Gastroesophageal sphincter (tissue), 4 donors: ENCODE measurements at regions not wholly inside any gene's neighbourhood (a gene's known extent, or its start where the extent isn't known, plus 50 kb on each side); places are given as distances from the start of the nearest gene placed in this dataset.

Experiments
- ATAC-seq: fragments of 150-250 bp; one replicate; pipeline ENCODE4 v1.9.1; 2016; ENCODE audit warnings: mild to moderate bottlenecking, moderate library complexity
- H3K27ac ChIP-seq, 4 donors: fragments of 200-600 bp; sonication (generic) in 3 of 4; 1 replicate in 3 of 4; 2 replicates in 1 of 4; pipeline ENCODE4 v1.5.1; 2016 to 2019
- H3K27me3 ChIP-seq: fragments of 200-600 bp; sonication (generic); one replicate; pipeline ENCODE4 v1.5.1; 2019
- H3K36me3 ChIP-seq, 2 donors: fragments of 200-600 bp; sonication (generic); one replicate each; pipeline ENCODE4 v1.5.1; 2019; ENCODE audit warnings: control low read depth in 1 of 2
- H3K4me1 ChIP-seq, 3 donors: fragments of 200-600 bp; sonication (generic); 1 replicate in 2 of 3; 2 replicates in 1 of 3; pipeline ENCODE4 v1.5.1; 2016 to 2019; ENCODE audit warnings: control low read depth in 2 of 3
- H3K4me3 ChIP-seq, 2 donors: fragments of 200-600 bp; sonication (generic); one replicate each; pipeline ENCODE4 v1.5.1; 2019; ENCODE audit warnings: mild to moderate bottlenecking in 1 of 2, moderate library complexity in 1 of 2
- H3K9me3 ChIP-seq, 3 donors: fragments of 200-600 bp; sonication (generic); one replicate each; pipeline ENCODE4 v1.5.1; 2017 to 2019; ENCODE audit warnings: control low read depth in 2 of 3
- EP300 ChIP-seq: sonication (generic); formaldehyde crosslinking; IDR thresholded peaks from one replicate; pipeline ENCODE4 v1.6.1; 2017; ENCODE audit warnings: antibody characterized with exemption, mild to moderate bottlenecking
- POLR2A ChIP-seq, 2 donors: fragments of 450-650 bp; IDR thresholded peaks; one replicate each; pipeline ENCODE4 v1.6.1; 2017; ENCODE audit warnings: antibody characterized with exemption in 2 of 2, mild to moderate bottlenecking in 2 of 2, moderate library complexity in 1 of 2
- POLR2AphosphoS5 ChIP-seq: sonication (generic); formaldehyde crosslinking; IDR thresholded peaks from one replicate; pipeline ENCODE4 v1.6.1; 2017; ENCODE audit warnings: antibody characterized with exemption
- WGBS, 2 donors: methylation state at CpG; one replicate each; pipeline ENCODE4 v1.1.5; 2018; ENCODE audit warnings: low coverage in 1 of 2; 5-methylcytosine and 5-hydroxymethylcytosine counted together
- TF ChIP-seq, protein P1 (sequence below), 4 experiments: fragments of 200-600 bp in 2 of 4; fragments of 450-650 bp in 2 of 4; sonication (generic) in 1 of 4; IDR thresholded peaks; one replicate each; pipeline ENCODE4 v1.5.1; 2017 to 2019; ENCODE audit warnings: antibody characterized with exemption in 4 of 4, mild to moderate bottlenecking in 2 of 4, moderate library complexity in 2 of 4

DNA sequence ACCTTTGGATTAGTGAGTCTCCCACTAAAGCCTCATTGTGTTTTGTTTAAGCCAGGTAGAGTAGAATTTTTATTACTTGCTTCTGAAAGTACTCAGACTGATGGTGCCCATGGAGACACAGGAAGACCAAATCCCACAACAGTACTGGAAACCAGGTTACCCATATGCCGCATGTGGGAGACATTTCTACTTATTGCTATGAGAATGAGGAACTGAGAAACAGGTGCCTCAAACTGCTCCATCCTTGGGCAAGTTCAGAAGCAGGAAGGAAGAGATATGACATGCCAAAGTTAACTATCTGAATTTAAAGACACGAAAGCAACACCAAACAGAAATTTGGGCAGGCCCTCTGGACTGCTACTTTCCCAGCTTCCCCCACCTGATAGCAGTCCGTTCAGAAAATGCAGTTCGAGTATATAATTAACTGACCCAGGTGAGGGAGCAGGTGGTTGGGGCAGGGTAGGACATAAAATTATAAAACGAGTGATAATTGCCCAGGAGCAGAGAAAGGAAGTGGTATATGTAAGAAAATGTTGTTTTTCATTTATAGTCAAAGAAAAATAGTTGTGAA is 382.3 kb upstream of the MTPN start:
- Histone ChIP-seq H3K9me3 (peaks cover 0 to 10% (median 0%) of the 10 kb centered on the region in 3 donors), H3K4me3 (no peak overlapping the region), H3K27ac (no peak overlapping the region), H3K4me1 (no peaks in the 10 kb centered on the region), H3K36me3 (no peaks in the 10 kb centered on the region), H3K27me3 (no peaks in the 10 kb centered on the region)
- TF ChIP-seq, protein P1, sequence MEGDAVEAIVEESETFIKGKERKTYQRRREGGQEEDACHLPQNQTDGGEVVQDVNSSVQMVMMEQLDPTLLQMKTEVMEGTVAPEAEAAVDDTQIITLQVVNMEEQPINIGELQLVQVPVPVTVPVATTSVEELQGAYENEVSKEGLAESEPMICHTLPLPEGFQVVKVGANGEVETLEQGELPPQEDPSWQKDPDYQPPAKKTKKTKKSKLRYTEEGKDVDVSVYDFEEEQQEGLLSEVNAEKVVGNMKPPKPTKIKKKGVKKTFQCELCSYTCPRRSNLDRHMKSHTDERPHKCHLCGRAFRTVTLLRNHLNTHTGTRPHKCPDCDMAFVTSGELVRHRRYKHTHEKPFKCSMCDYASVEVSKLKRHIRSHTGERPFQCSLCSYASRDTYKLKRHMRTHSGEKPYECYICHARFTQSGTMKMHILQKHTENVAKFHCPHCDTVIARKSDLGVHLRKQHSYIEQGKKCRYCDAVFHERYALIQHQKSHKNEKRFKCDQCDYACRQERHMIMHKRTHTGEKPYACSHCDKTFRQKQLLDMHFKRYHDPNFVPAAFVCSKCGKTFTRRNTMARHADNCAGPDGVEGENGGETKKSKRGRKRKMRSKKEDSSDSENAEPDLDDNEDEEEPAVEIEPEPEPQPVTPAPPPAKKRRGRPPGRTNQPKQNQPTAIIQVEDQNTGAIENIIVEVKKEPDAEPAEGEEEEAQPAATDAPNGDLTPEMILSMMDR (IDR thresholded peaks at IDR 0.05) = no peak
- no peak for TF ChIP-seq POLR2AphosphoS5
- no peak for TF ChIP-seq POLR2A (IDR thresholded peaks at IDR 0.05)
- TF ChIP-seq EP300 = no peak
- 89 to 100% methylated on average over 1 to 5 of the region's 5 CpGs for WGBS, 2 donors
- no peak for ATAC-seq

DNA sequence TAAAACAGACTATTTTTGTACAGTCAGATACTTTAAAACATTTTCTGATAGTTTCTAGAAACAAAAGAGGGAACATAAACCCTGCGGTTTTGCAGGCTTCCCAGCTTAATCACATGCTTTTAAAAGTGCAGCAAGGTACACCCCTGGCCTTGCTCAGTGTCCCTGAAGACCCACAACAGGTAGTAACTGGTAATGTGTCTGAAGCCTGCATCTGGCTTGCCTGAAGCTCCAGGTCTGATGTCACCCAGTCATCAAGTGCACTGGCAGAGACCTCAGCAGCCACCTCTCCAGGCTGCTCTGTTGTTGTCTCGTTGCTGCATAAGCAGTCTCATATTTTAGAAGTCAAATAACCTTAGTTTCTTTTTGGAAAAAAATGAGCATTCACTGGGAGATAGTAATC is 376.1 kb upstream of the MTPN start:
- TF ChIP-seq POLR2AphosphoS5 (no peak), EP300 (no peak), POLR2A (IDR thresholded peaks at IDR 0.05) (no peak)
- TF ChIP-seq, protein P1 (IDR thresholded peaks at IDR 0.05) = no peak
- ATAC-seq = no peak
- Histone ChIP-seq H3K9me3 (no peaks in the 10 kb centered on the region), H3K4me3 (no peak overlapping the region), H3K27me3 (no peaks in the 10 kb centered on the region), H3K27ac (no peak overlapping the region), H3K4me1 (no peaks in the 10 kb centered on the region), H3K36me3 (no peaks in the 10 kb centered on the region)
- 70 to 85% methylated on average over 1 to 2 of the region's 2 CpGs for WGBS, 2 donors

- no peak for ATAC-seq
- H3K4me3 ChIP-seq = no peak overlapping the region
- no peaks in the 10 kb centered on the region for H3K9me3 ChIP-seq
- no peak overlapping the region for H3K27ac ChIP-seq
- WGBS, 2 donors = 74 to 76% methylated on average over 5 to 7 of the region's 7 CpGs
- H3K36me3 ChIP-seq = no peaks in the 10 kb centered on the region
- no peak for TF ChIP-seq POLR2AphosphoS5
- TF ChIP-seq, protein P1 (IDR thresholded peaks at IDR 0.05) = no peak
- TF ChIP-seq EP300 = no peak
- H3K4me1 ChIP-seq = no peaks in the 10 kb centered on the region
- H3K27me3 ChIP-seq = no peaks in the 10 kb centered on the region
These were observed 371.5 kb upstream of the MTPN start for GRCh38 chr7:136348542-136349192.

- 50 to 78% methylated on average over 2 of the region's 3 CpGs for WGBS, 2 donors
- Histone ChIP-seq H3K27me3 (no peaks in the 10 kb centered on the region), H3K36me3 (no peaks in the 10 kb centered on the region), H3K9me3 (no peaks in the 10 kb centered on the region), H3K27ac (no peak overlapping the region), H3K4me1 (no peaks in the 10 kb centered on the region), H3K4me3 (no peak overlapping the region)
- ATAC-seq = no peak
- TF ChIP-seq POLR2AphosphoS5 = no peak
- TF ChIP-seq POLR2A (IDR thresholded peaks at IDR 0.05) = no peak
- no peak for TF ChIP-seq EP300
- TF ChIP-seq, protein P1 (IDR thresholded peaks at IDR 0.05) = no peak
These were observed 371.0 kb upstream of the MTPN start for GRCh38 chr7:136348142-136348541.

GRCh38 chr7:136347488-136347887 is 370.3 kb upstream of the MTPN start:
- H3K4me3 ChIP-seq = no peak overlapping the region
- H3K4me1 ChIP-seq = no peaks in the 10 kb centered on the region
- no peaks in the 10 kb centered on the region for H3K9me3 ChIP-seq
- TF ChIP-seq EP300 = no peak
- TF ChIP-seq, protein P1 (IDR thresholded peaks at IDR 0.05) = no peak
- no peak for TF ChIP-seq POLR2AphosphoS5
- TF ChIP-seq POLR2A (IDR thresholded peaks at IDR 0.05) = no peak
- no peak for ATAC-seq
- WGBS, 2 donors = 92 to 100% methylated on average over 1 of the region's 1 CpG
- H3K27me3 ChIP-seq = no peaks in the 10 kb centered on the region
- no peak overlapping the region for H3K27ac ChIP-seq
- no peaks in the 10 kb centered on the region for H3K36me3 ChIP-seq
